NCI-H2081 (cell line): ENCODE measurements at regions not wholly inside any gene's neighbourhood (a gene's known extent, or its start where the extent isn't known, plus 50 kb on each side); places are given as distances from the start of the nearest gene placed in this dataset.
"Not testable (repeated sequence)": the region's sequence is repeated elsewhere in the genome, so short reads cannot be mapped to it uniquely, and the experiment has no call there.

Experiments
- DNase-seq, 2 experiments: peaks; one replicate each; lab custom pipeline; 2025; lab: John Stamatoyannopoulos, UW

- DNase-seq = no peak
Observed at GRCh38 chr13:39803156-39803555, 147.7 kb downstream of the COG6 start.

- no peak for DNase-seq
Observed at GRCh38 chr13:39803851-39804250, 148.4 kb downstream of the COG6 start.

GRCh38 chr13:39804332-39805210 is 149.1 kb downstream of the COG6 start:
- no peak for DNase-seq

GRCh38 chr13:39809466-39809865 is 154.0 kb downstream of the COG6 start:
- DNase-seq = no peak

- no peak for DNase-seq
Observed at GRCh38 chr13:39810091-39810877, 154.8 kb downstream of the COG6 start.

- DNase-seq = no peak
Observed at GRCh38 chr13:39811051-39811450, 155.6 kb downstream of the COG6 start.

- DNase-seq = no peak
Observed at GRCh38 chr13:39811696-39812095, 156.2 kb downstream of the COG6 start.

- no peak for DNase-seq
Observed at GRCh38 chr13:39815345-39816111, 160.1 kb downstream of the COG6 start.

- no peak for DNase-seq
Observed at GRCh38 chr13:39816936-39817335, 161.5 kb downstream of the COG6 start.

GRCh38 chr13:39818953-39819352 is 163.5 kb downstream of the COG6 start:
- no peak for DNase-seq

GRCh38 chr13:39820606-39821005 is 165.1 kb downstream of the COG6 start:
- no peak for DNase-seq

- no peak for DNase-seq
Observed at GRCh38 chr13:39821977-39822376, 166.5 kb downstream of the COG6 start.

GRCh38 chr13:39822437-39822836 is 167.0 kb downstream of the COG6 start:
- DNase-seq = no peak

- no peak for DNase-seq
Observed at GRCh38 chr13:39823063-39823713, 167.7 kb downstream of the COG6 start.

- no peak for DNase-seq
Observed at GRCh38 chr13:39825886-39826285, 170.4 kb downstream of the COG6 start.

GRCh38 chr13:39835253-39835652 is 179.8 kb downstream of the COG6 start:
- peak in 1 of 2 experiments; percentile 44 for DNase-seq

- DNase-seq = no peak
Observed at GRCh38 chr13:39836038-39836437, 180.6 kb downstream of the COG6 start.

GRCh38 chr13:39837866-39838265 is 182.4 kb downstream of the COG6 start:
- not testable (repeated sequence) for DNase-seq

GRCh38 chr13:39840201-39840600 is 184.7 kb downstream of the COG6 start:
- DNase-seq = no peak

GRCh38 chr13:39847336-39847735 is 191.9 kb downstream of the COG6 start:
- DNase-seq = no peak

GRCh38 chr13:39855236-39855635 is 199.8 kb downstream of the COG6 start:
- DNase-seq = no peak

- DNase-seq = no peak
Observed at GRCh38 chr13:39856714-39857113, 201.3 kb downstream of the COG6 start.
